Left forelimb (tissue), 1 donor: ENCODE measurements at regions not wholly inside any gene's neighbourhood (a gene's known extent, or its start where the extent isn't known, plus 50 kb on each side); places are given as distances from the start of the nearest gene placed in this dataset.

ENCODE experiments used
- DNase-seq: peaks from one replicate; pipeline ENCODE4 v3.0.0-alpha.2; 2018; ENCODE audit warnings: low spot score

DNA sequence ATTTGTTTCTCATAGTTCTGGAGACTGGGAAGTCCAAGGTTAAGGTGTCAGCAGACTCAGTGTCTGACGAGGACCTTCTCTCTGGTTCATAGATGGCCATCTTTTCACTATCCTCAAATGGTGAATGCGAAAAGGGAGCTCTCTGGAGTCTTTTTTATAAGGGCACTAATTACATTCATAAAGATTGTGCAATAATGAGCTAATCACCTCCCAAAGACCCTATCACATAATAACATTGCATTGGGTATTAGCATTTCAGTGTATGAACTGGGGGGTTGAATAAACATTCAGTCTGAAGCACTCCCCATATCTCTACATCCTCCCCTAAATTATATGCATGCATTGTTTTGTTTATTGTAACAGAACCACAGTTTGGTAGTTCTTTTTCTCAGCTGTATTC lies 1086.5 kb downstream of the CDH11 start:
- no peak for DNase-seq

DNA sequence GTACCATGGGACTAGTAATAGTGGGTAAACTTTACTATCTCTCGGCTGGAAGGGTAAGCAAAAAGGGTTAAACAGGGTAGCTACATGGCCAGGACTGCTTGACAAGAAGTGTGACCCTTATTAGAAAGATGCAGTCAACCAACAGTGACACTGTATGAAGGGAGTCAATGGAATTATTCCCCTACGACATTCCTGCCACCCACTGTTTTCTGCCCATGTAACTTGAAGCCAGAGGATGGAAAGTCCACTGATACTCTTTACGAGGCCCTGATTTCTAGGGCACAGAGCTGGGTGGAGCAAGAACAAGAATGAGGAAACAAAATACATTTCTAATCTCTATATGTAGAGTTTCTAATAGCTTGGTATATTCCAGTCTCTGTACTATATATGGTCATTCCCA lies 1102.5 kb downstream of the CDH11 start:
- no peak for DNase-seq

DNA sequence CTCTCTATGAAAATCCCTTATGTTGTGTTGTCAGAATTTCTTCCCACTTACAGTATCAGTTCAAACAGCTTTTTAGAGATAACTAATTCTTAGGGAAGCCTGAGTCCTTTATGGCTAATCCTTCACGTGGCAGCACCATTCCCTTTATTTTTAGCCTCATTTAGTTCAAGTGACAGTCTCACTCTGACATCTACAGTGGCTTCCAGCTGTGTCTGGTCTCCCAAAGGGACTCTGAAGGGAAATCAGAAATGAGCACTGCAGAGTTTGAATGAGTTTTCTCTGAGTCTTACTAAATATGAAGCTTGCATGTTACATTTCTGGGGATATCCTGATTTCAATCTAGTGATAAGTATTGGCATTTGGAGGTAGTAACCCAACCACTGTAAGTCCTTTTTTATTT lies 1104.1 kb downstream of the CDH11 start:
- DNase-seq, result no peak

DNA sequence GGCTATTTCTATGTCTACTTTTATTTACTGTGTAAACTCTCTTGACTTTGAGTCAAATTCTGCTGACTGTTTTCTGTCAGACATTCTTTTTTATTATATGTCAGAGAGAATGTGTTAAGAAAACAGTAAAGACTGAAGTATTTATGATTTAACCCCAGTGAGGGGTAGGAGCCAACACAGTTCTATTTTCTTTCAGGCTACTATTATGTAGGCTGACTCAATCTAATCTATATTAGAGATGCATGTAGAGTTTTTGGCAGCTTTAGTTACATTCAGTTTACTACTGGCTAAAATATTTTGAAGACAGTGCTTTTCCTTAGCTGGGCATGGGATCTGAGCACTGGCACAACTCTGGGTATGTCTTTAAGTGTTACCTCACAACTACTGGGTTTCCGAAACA lies 1108.0 kb downstream of the CDH11 start:
- no peak for DNase-seq

DNA sequence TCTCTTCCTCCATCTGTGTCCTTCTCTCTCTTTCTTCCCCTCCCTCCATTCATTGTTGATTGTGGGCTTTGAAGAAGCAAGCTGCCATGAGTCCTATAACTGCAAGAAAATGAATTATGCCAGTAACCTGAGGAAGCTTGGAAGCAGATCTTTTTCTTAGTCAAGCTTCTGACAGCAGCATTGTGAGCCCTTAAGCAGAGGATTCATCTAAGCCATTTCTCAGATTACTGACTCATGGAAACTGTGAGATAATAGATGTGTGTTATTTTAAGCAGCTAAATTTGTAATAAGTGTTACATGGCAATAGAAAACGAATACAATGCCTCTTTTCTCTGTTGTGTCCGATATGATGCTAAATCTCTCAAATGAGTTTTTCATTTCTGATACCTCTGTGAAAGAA lies 1109.7 kb downstream of the CDH11 start:
- DNase-seq, result no peak

DNA sequence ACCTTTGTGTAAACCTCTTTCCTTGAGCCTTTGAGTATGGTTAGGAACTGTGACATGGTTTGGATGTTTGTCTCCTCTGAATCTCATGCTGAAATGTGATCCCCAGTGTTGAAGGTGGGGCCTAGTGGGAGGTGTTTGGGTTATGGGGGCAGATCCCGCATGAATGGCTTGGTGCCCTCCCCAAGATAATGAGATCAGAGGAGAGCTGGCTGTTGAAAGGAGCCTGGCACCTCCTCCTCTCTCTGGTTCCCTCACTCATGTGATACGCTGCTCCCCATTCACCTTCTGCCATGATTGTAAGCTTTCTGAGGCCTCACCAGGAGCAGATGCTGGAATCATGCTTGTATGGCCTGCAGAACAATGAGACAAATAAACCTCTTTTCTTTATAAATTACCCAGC lies 1110.2 kb downstream of the CDH11 start:
- DNase-seq, result no peak

DNA sequence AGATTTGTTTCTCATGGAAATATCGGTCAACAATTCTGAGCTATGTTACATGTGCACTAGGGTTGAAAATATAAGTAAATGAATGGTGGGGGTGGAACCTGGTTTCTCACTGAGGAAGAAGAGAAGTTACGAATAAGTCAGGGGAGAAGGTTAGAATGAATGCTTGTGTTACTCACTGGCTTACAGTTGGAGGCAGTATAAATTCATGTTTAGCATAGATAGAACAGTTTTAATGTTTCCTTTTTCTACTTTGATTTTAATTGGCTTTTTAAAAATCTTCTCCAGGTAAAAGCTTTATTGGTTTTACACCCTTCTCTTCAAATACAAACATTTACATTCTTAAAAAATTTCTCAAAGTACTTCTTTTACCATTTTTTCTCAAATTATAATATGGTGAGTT lies 1113.7 kb downstream of the CDH11 start:
- no peak for DNase-seq

DNA sequence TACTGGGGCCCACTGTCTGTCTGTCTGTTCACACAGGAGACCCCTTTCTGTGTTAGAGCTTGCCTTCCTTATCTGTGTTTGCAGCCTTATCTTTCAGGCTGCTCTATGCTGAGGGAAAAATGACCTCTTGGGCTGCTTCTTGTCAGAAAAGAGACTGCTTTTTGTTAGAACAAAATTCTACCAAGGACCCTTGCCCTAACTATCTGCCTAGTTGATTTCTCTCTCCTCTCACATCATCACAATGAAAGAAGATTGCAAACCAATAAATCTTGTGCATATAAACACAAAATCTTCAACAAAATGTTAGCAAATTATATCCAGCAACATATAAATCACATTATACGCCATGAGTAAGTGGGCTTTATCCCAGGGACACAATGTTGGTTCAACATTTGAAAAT lies 1117.7 kb downstream of the CDH11 start:
- no peak for DNase-seq

DNA sequence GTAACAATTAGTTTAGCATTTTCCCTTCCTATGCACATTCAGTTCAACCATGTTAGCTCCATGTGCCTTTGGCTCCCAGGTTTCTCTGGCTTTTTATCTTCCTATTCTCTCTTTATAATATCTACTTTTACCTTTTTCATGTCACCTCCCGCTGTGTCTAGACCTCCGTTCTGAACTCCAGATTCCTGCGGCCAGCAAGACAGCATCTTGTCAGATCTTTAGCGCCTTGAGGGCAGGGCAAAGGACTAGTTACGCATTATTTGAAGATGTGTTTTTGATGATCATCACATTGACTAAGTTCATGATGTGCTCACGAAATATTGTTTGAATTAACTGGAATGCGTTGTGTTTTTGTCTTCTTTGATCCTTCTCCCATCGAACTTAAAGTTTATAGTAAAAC lies 1126.8 kb downstream of the CDH11 start:
- no peak for DNase-seq

DNA sequence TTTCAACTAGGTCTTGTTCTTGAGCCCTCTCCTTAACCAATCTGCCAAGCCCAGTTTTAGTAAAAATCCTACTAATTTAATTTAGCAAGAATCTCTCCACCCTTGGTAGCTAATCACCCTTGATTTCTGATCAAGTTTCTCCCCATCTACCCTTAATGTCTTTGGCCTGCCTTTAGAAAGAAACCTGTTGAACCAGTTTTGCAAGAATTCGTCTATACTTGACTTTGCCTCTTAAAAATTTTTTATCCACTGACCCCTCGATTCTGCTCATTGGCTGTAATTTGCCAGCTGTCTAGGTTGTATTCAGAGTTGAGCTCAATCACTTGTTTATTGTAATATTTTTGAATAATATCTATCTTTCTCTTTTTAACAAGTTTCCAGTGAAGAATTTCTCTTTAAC lies 1138.5 kb downstream of the CDH11 start:
- DNase-seq, result no peak

DNA sequence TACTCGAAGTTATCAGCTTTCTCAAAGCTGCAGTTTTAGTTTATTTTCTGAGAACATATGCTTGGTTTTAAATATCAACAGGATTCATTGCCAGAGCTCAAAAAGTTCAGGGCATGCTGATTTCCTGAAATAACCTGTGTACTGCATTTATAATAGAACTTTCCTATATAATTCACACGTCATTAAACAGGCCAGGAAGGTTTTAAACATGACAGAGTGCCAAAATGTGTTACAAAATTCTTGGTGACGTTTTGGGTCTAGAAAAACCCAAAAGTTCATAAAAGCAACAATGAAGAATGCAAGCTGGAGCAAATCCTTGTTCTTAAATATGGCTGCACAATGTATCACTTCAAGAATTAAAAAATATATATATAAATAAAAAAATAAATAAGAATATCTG lies 1139.1 kb downstream of the CDH11 start:
- no peak for DNase-seq

DNA sequence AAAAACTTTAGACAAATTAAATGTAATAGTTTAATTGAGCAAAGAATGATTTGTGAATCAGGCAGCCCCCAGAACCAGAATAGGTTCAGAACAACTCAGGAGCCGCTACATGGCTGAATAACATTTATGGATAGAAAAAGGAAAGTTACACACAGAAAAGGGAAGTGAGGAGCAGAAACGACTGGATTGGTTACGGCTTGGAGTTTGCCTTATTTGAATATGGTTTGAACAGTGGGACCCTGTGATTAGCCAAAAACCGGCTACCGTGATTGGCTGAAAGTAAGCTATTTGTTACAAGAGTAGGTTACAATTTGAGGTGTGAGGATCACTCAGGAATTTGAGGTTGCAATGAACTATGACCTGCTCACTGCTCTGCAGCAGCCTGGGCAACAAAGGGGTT lies 1139.8 kb downstream of the CDH11 start:
- DNase-seq, result no peak

DNA sequence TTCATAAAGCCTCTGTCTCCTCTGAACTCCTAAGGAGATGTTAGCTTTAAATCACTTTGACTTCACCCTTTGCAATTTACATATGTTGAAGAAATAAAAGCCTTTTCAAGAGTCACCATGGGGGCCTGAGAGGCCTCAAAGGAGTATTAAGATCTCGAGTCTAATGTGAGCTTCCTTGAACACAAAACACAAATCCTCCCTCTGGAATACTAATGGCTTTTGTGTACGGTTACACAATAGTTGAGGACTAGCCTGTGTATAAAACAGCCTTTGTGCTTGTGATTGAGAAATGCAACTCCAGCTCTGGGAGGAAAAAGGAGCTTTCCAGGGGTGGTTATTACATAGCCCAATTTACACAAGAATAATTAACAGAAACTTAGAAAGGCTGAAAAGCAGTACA lies 1140.2 kb downstream of the CDH11 start:
- DNase-seq, result no peak

DNA sequence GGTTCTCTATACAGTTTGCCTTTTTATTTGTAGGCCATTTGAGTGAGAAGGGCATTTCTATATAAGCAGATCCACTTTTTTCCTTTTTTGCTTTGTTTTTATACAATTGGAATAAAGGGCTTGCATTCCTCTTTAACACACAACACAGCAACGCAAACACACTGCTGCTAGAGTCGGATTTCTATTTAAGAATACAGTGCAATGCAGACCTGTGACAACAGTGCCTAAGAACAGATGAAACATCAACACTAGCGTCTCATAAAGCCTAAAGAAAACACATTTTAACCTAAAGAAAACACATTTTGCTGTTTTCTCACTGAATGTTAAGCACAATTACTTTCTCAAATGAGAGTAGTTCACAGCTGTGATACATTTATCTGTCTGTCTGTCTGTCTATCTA lies 1141.1 kb downstream of the CDH11 start:
- DNase-seq, result no peak

DNA sequence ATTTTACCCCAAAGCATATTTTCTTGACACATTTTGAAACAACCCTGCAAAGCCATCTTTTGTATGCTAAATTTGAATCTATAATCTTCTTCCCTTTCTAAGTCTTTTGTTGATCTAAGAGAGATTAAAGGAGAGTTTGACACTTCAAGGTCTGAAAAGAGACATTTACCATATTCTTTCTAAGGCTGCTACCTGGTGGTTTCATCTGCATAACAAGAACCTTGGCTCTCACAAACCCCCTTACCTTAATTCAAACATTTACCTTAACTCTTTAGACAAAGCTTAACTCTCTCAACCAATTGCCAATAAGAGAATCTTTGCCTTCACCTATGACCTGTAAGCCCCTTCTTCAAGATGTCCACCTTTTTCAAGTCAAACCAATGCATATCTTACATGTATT lies 1143.6 kb downstream of the CDH11 start:
- no peak for DNase-seq

DNA sequence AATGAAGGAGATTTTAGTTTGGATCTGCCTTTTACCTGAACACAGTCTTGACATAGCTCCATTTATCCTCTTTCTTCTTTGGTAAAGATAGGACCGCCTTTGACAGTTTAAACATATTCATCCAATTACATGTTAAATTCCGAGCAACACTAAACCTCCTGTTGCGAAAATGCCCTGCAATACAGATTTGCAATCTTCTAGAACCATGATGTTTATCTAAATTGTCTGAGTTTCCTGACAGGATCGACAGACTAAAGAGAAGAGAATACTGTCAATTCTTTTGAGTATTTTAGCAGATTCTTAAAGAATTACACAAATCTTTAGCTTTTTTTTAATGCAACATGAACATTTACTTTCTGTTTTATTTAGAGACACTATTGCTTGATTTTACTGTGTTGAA lies 1145.5 kb downstream of the CDH11 start:
- DNase-seq, result no peak

DNA sequence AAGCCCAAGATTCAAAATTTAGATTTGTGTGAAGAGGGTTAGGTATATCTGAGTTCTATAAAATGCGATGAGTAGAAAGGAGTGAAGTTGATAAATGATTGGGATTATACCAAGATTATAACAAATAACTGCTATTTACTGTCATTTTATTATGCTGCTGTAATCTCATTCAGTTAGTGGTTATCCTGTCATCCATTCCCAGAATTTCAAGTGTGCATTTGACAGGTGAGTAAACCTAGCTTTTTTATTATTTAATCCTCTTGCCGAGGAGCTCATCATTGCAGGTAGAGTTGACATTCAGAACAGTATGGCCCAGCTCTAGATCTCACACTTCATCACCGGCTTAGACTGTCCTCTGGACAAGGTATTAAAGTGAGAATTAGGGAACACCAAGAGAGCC lies 1146.2 kb downstream of the CDH11 start:
- DNase-seq, result no peak

DNA sequence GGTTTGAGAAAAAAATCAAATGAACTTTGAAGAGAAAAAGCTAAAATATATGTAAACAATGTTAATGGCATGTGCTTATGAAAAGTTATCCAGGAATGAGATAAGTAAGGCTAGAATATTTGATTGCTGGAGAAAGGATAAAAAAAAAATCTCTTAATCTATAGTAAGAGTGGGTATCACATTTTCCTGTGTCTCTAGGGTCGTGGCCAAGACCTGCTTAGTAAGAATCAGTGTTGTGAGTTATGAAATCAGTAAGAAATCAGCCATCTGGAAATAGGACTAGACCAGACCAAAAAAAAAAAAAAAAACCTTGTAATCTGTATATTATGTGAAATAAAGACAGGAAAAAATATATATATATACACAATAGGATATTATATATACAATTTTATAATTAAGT lies 1153.9 kb downstream of the CDH11 start:
- DNase-seq, result no peak

DNA sequence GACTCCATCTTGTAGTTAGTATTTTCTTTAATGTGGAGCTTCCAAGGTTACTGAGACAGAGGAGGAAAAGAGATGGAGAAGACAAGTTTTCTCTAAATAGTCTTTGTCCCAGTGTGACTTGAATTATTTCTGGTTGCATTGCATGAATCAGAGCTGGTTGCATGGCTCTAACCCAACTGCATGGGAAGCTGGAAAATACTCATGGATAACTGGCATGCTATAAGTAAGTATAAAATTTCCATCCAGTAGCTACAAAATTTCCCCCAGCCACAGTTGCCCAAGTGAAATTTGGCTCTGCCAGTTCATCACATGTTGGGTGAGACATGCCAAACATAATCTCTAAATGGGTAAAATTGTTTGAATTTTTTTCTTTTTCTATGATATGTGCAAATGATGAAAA lies 1161.5 kb downstream of the CDH11 start:
- no peak for DNase-seq

DNA sequence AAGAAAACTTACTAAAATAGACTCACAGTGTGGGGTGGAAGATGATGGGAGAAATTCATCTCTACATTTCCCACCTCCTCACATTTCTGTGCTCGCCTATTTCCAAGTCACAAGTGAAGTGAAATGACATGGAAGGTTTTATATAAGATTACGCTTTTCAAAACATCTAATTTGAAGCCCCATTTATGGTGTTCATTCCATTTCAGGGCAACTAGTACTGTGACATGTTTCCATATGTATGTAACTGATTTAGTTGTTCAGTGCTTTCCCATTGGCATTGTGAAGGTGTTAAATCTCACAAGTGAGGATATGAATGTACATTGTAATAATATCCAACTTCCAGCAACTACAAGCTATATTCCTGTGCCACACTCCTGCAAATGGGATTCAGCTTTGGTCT lies 1174.8 kb downstream of the CDH11 start:
- no peak for DNase-seq

DNA sequence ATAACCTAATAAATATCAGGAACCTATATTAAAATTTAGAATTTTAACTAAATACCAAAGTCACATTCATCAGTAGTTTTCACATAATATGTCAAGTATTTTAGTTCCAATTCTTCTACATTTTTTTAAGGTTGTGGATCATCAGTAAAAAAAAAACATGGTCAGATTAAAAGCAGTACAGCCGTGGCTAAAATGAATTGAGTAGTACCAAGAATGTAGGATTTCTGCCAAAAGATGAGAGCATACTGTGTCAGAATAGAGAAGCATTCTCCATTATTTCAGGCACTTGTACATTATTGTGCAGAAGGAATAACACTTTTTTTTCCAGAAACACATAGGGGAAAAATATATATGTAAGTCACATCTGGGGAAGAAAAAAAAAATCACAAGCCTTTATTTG lies 1176.1 kb downstream of the CDH11 start:
- no peak for DNase-seq

DNA sequence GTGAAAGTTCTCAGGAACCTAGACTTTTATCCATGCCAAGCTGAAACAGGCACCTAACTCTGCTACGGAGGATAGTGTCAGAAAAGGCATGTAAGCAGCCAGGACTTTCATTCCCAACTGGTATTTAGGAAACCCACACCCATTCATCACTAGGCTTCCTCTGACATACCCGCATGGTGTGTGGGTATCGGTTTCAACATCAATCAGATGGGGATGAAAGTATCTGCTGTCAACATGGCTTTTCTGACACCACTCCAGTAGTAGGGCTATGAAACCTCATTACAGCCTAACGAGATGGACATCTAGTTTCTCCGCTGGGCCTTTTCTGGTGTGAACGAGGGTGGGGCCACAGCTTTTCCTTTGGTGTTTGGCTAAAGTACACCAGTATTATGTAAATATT lies 1178.3 kb downstream of the CDH11 start:
- DNase-seq, result no peak

DNA sequence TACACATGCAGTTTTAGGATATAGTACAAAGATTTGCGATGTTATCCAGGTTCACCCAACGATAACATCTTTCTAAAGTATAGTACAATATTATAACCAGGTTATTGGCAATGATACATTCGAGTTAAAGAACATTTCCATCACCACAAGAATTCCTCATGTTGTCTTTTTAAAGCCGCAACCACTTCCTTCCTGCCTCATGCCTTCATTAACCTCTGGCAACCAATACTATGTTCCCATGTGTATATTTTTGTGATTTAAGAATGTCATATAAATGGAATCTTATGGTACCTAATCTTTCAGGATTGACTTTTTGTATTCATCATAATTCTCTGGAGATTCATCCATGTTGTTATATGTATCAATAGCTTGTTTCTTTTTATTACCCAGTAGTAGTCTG lies 1183.2 kb downstream of the CDH11 start:
- DNase-seq, result no peak

DNA sequence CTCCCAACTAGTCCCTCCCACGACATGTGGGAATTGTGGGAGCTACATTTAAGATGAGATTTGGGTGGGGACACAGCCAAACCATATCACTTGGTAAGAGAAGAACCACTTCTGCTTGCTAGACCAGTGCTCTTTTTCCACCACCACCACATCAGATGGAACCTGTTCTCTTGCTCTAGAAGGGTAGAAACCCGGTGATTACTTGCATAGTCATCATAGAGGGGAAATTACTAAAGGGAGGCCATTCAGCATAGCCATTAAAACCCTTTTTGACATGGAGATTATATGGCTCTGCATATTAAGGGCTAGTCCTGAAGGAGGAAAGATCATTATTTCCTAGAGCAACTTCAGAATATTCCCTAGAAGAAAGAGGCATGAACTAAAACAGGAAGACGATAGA lies 1188.0 kb downstream of the CDH11 start:
- DNase-seq, result no peak

DNA sequence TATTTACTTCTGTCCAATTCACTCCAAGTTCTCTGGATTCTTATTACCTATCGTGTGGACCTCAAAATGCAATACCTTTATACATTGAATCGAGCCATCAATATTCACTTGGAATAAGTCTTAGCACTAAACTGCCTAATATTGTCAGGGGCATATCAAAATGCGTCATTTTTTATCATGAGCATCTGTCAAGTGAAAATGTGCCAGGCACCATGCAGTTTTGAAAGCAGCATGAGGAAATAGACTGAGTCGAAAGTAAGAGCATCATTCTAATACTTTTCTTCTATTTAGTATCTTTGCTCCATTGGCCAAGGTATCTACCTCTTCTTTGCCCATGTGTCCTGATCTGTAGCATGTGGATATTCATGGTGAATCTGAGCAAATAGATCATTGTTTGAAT lies 1193.4 kb downstream of the CDH11 start:
- no peak for DNase-seq

DNA sequence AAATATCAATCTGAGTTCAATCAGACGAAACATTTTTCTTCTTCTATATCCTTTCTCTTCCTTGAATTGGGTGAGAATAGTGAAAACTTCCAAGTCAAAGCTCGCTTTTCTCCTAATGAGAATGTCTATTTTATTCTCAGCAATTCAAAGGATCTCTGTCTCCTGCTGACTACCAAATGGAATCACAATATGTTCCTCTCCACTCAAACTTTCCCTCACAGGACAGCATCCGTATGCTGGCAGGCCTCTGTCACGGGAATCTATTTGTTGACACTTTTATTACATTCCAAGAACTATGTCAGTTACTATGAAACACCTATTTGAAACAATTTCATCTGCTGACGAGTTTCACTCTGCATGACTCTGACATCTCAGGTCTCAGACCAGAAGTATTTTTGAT lies 1196.6 kb downstream of the CDH11 start:
- no peak for DNase-seq
